Esophagus squamous epithelium (tissue), 4 donors: ENCODE measurements at regions not wholly inside any gene's neighbourhood (a gene's known extent, or its start where the extent isn't known, plus 50 kb on each side); places are given as distances from the start of the nearest gene placed in this dataset.

ENCODE experiments used
- small RNA-seq, 4 donors: library from RNA; depleted of rRNA; stranded (forward); fragments of <200 nt; gene quantifications; one replicate each; pipeline ENCODE3, GENCODE V24; 2016

Small RNA genes in the stretch of these regions (small RNA-seq; reads per million reads assigned to genes)
- gene RNU7-14P, result 0 reads per million in 4 donors
